ENCODE measurements at regions not wholly inside any gene's neighbourhood (a gene's known extent, or its start where the extent isn't known, plus 50 kb on each side); places are given as distances from the start of the nearest gene placed in this dataset.

- no peak for TF ChIP-seq EZH2phosphoT487 (IDR thresholded peaks at IDR 0.05; ENCODE audit: unreplicated experiment)
- TF ChIP-seq, protein P1, sequence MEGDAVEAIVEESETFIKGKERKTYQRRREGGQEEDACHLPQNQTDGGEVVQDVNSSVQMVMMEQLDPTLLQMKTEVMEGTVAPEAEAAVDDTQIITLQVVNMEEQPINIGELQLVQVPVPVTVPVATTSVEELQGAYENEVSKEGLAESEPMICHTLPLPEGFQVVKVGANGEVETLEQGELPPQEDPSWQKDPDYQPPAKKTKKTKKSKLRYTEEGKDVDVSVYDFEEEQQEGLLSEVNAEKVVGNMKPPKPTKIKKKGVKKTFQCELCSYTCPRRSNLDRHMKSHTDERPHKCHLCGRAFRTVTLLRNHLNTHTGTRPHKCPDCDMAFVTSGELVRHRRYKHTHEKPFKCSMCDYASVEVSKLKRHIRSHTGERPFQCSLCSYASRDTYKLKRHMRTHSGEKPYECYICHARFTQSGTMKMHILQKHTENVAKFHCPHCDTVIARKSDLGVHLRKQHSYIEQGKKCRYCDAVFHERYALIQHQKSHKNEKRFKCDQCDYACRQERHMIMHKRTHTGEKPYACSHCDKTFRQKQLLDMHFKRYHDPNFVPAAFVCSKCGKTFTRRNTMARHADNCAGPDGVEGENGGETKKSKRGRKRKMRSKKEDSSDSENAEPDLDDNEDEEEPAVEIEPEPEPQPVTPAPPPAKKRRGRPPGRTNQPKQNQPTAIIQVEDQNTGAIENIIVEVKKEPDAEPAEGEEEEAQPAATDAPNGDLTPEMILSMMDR (conservative IDR thresholded peaks at IDR 0.05; ENCODE audit: low read depth in 2 of 2): no peak
- TF ChIP-seq STAT1 (IDR thresholded peaks at IDR 0.05; ENCODE audit: unreplicated experiment): no peak
- TF ChIP-seq EZH2 (IDR thresholded peaks at IDR 0.05; ENCODE audit: low read depth, unreplicated experiment): no peak
- no peak for TF ChIP-seq REST (IDR thresholded peaks at IDR 0.05; ENCODE audit: unreplicated experiment)
- TF ChIP-seq POLR2AphosphoS5 (IDR thresholded peaks at IDR 0.05; ENCODE audit: low read depth): no peak
- TF ChIP-seq JUNB (IDR thresholded peaks at IDR 0.05; ENCODE audit: unreplicated experiment): no peak
These were observed 114.7 kb upstream of the C14orf180 start for GRCh38 chr14:104464907-104465306.

Measured in GM23338 (cell line).